K562 (cell line): ENCODE measurements at regions not wholly inside any gene's neighbourhood (a gene's known extent, or its start where the extent isn't known, plus 50 kb on each side); places are given as distances from the start of the nearest gene placed in this dataset.

Source experiments
- ATAC-seq: fragments of 200-7000 bp; cut with Tn5 transposase; 3 replicates; pipeline ENCODE4 v1.9.1; 2020; ENCODE audit warnings: moderate library complexity
- BruUV-seq: library from RNA; stranded (reverse); fragments of 400-500 nt; replicated peaks from 2 replicates; lab custom pipeline; 2021; lab: Mats Ljungman, UMichigan
- CTCF ChIA-PET: fragments of 300-600 bp; formaldehyde crosslinking; extraction: SDS; loops from one replicate; lab custom pipeline; 2021; ENCODE audit warnings: low intra/inter-chr PET ratio; lab: Yijun Ruan, JAX
- POLR2A ChIA-PET: fragments of 300-600, 350-650 bp; sonication (Branson Sonifier 250); formaldehyde crosslinking; extraction: SDS; loops from one replicate; lab custom pipeline; 2021; ENCODE audit warnings: antibody characterized with exemption, inconsistent platforms; lab: Yijun Ruan, JAX
- DNase-seq, 4 experiments: peaks; one replicate each; pipeline versions ENCODE4 v3.0.0 to v3.0.0-alpha.2; 2011 to 2018; ENCODE audit warnings: low spot score in 3 of 4, mixed read lengths in 3 of 4; ENCODE audit errors: extremely low read depth in 1 of 4
- FAIRE-seq: peaks from 2 replicates; lab custom pipeline; 2011; peaks lifted over from hg19 to GRCh38; lab: Jason Lieb, UNC
- H2AFZ ChIP-seq: 2 replicates; pipeline ENCODE4 v1.6.0; 2011; ENCODE audit warnings: low read depth, low read length, control low read depth, inconsistent platforms
- H3K27ac ChIP-seq: fragments of 200-600 bp; 3 replicates; pipeline ENCODE4 v1.8.0; 2011; ENCODE audit warnings: low read depth, mild to moderate bottlenecking, control low read depth, inconsistent platforms, low read length, moderate library complexity, mixed read lengths; ENCODE audit errors: extremely low read depth
- H3K27me3 ChIP-seq, 2 experiments: fragments of 300-600 bp in 1 of 2; 2 replicates in 1 of 2; 3 replicates in 1 of 2; pipeline versions ENCODE4 v1.6.0 to v1.8.0; 2011; ENCODE audit warnings: inconsistent platforms in 2 of 2, low read length in 2 of 2, mild to moderate bottlenecking in 1 of 2, mixed read lengths in 1 of 2, moderate library complexity in 1 of 2; ENCODE audit not compliant: control insufficient read depth in 2 of 2, insufficient read depth in 2 of 2
- H3K36me3 ChIP-seq: fragments of 300-600 bp; 3 replicates; pipeline ENCODE4 v1.8.0; 2011; ENCODE audit warnings: mild to moderate bottlenecking, low read length, inconsistent platforms; ENCODE audit not compliant: control insufficient read depth, insufficient read depth
- H3K4me1 ChIP-seq, 2 experiments: fragments of 200-600 bp in 1 of 2; replicated peaks in 1 of 2; 2 replicates in 1 of 2; 3 replicates in 1 of 2; pipeline versions ENCODE4 v1.5.1 to v1.8.0; 2011; ENCODE audit warnings: inconsistent platforms in 2 of 2, low read length in 2 of 2, mild to moderate bottlenecking in 1 of 2, mixed read lengths in 1 of 2, moderate library complexity in 1 of 2; ENCODE audit not compliant: control insufficient read depth in 2 of 2, insufficient read depth in 2 of 2
- H3K4me2 ChIP-seq: 2 replicates; pipeline ENCODE4 v1.6.1; 2011; ENCODE audit warnings: low read length, control low read depth, inconsistent platforms, mixed read lengths; ENCODE audit not compliant: insufficient read depth
- H3K4me3 ChIP-seq: fragments of 200-600 bp; sonication (generic), shearing (Covaris generic); 2 replicates; pipeline ENCODE4 v1.5.1; 2016; ENCODE audit warnings: control low read depth, inconsistent platforms
- H3K79me2 ChIP-seq: fragments of 200-600 bp; 3 replicates; pipeline ENCODE4 v1.8.0; 2011; ENCODE audit warnings: low read length, inconsistent platforms; ENCODE audit not compliant: control insufficient read depth, insufficient read depth
- H3K9ac ChIP-seq, 2 experiments: 2 replicates each; pipeline versions ENCODE4 v1.6.0 to v1.6.1; 2011; ENCODE audit warnings: low read depth in 2 of 2, low read length in 2 of 2, control low read depth in 1 of 2, inconsistent platforms in 1 of 2, mild to moderate bottlenecking in 1 of 2, mixed read lengths in 1 of 2; ENCODE audit not compliant: insufficient read depth in 1 of 2
- H3K9me1 ChIP-seq: one replicate; pipeline ENCODE4 v1.6.0; 2011; ENCODE audit warnings: inconsistent platforms, mild to moderate bottlenecking, low read length, moderate library complexity; ENCODE audit not compliant: control insufficient read depth, insufficient read depth
- H3K9me3 ChIP-seq: replicated peaks from 2 replicates; pipeline ENCODE4 v1.5.1; 2011; ENCODE audit warnings: low read depth, low read length, inconsistent platforms; ENCODE audit not compliant: control insufficient read depth, insufficient read depth
- H4K20me1 ChIP-seq: replicated peaks from 2 replicates; pipeline ENCODE4 v1.6.1; 2011; ENCODE audit warnings: low read length, inconsistent platforms, mixed read lengths; ENCODE audit not compliant: control insufficient read depth, insufficient read depth
- DIDO1 ChIP-seq: fragments of 450-650 bp; IDR thresholded peaks from 2 replicates; pipeline ENCODE4 v1.6.1; 2016; ENCODE audit warnings: low read depth, missing biosample characterization, missing genetic modification characterization
- FIP1L1 ChIP-seq: fragments of 200-400 bp; formaldehyde crosslinking; IDR thresholded peaks from 2 replicates; pipeline ENCODE4 v1.6.1; 2018; ENCODE audit warnings: mild to moderate bottlenecking, low read depth, low read length; ENCODE audit not compliant: poor library complexity, severe bottlenecking
- GABPB1 ChIP-seq: sonication (generic); formaldehyde crosslinking; IDR thresholded peaks from 2 replicates; pipeline ENCODE4 v1.8.0; 2022; ENCODE audit warnings: mild to moderate bottlenecking, missing genetic modification reagents
- ILF3 ChIP-seq: fragments of 450-650 bp; IDR thresholded peaks from 2 replicates; pipeline ENCODE4 v1.6.1; 2018; ENCODE audit warnings: antibody characterized with exemption, mild to moderate bottlenecking, moderate library complexity, borderline replicate concordance
- PHF20 ChIP-seq: fragments of 450-650 bp; IDR thresholded peaks from 2 replicates; pipeline ENCODE4 v1.6.1; 2018; ENCODE audit not compliant: partially characterized antibody
- ZFP91 ChIP-seq: sonication (generic); formaldehyde crosslinking; IDR thresholded peaks from 2 replicates; pipeline ENCODE4 v1.8.0; 2022; ENCODE audit warnings: mild to moderate bottlenecking, missing genetic modification reagents
- WGBS: fragments of 100-300 bp; shearing (Covaris generic); methylation state at CpG from one replicate; pipeline ENCODE4 v1.1.6; 2016; ENCODE audit warnings: low coverage, mixed read lengths; ENCODE audit not compliant: insufficient coverage; ENCODE audit errors: missing lambda C conversion rate; 5-methylcytosine and 5-hydroxymethylcytosine counted together
- in situ Hi-C: fragments of 300-500 bp; cut with MboI; formaldehyde crosslinking; loops from 4 replicates; pipeline ENCODE4 v1.15.0; 2018; ENCODE audit warnings: inconsistent platforms, mixed read lengths
- intact Hi-C: fragments of 100-400 bp; cut with micrococcal nuclease; formaldehyde crosslinking; loops from 2 replicates; pipeline ENCODE4 v1.14.2; 2022

- H3K4me3 ChIP-seq, result no peak overlapping the region
- intact Hi-C loops, result no loop called here
- no peaks in the 10 kb centered on the region for H3K36me3 ChIP-seq
- H3K4me2 ChIP-seq, result no peak overlapping the region
- in situ Hi-C loops, result no loop called here
- WGBS, result 5% methylated on average over 6 of the region's 6 CpGs
- no TSS peak for BruUV-seq
- H3K4me1 ChIP-seq, result no peaks in the 10 kb centered on the region
- H3K9me3 ChIP-seq, result no peaks in the 10 kb centered on the region
- POLR2A ChIA-PET, result no interaction called here
- TF ChIP-seq GABPB1 (CRISPR knock-in tag) (no peak), DIDO1 (no peak), ILF3 (no peak), FIP1L1 (no peak)
- no peaks in the 10 kb centered on the region for H3K79me2 ChIP-seq
- CTCF ChIA-PET, result no interaction called here
- H4K20me1 ChIP-seq, result no peaks in the 10 kb centered on the region
- no peak for DNase-seq
- FAIRE-seq, result no peak
- H3K27me3 ChIP-seq, result no peaks in the 10 kb centered on the region
- no peak overlapping the region for H3K9ac ChIP-seq
- H3K9me1 ChIP-seq, result no peaks in the 10 kb centered on the region
- H3K27ac ChIP-seq, result no peak overlapping the region
- ATAC-seq, result no peak
- no peak overlapping the region for H2AFZ ChIP-seq
These were observed 224.0 kb downstream of the PLOD2 start for GRCh38 chr3:145936971-145937370.

GRCh38 chr3:145939431-145939830 is 221.6 kb downstream of the PLOD2 start:
- CTCF ChIA-PET, result no interaction called here
- Histone ChIP-seq H3K4me3 (no peak overlapping the region), H4K20me1 (no peaks in the 10 kb centered on the region), H3K9me1 (no peaks in the 10 kb centered on the region), H3K9me3 (no peaks in the 10 kb centered on the region), H3K27ac (no peak overlapping the region), H3K9ac (no peak overlapping the region), H2AFZ (no peak overlapping the region), H3K79me2 (no peaks in the 10 kb centered on the region), H3K4me1 (no peaks in the 10 kb centered on the region), H3K27me3 (no peaks in the 10 kb centered on the region), H3K4me2 (no peak overlapping the region), H3K36me3 (no peaks in the 10 kb centered on the region)
- no peak for DNase-seq
- 0% methylated on average over 2 of the region's 2 CpGs for WGBS
- no peak for TF ChIP-seq PHF20
- TF ChIP-seq ZFP91, result no peak
- no peak for ATAC-seq
- intact Hi-C loops (no loop called here), in situ Hi-C loops (no loop called here)
- POLR2A ChIA-PET, result no interaction called here
- no TSS peak for BruUV-seq
- no peak for FAIRE-seq
